Glutamatergic neuron (in vitro differentiated cells): ENCODE measurements at regions not wholly inside any gene's neighbourhood (a gene's known extent, or its start where the extent isn't known, plus 50 kb on each side); places are given as distances from the start of the nearest gene placed in this dataset.

Experiments
- DNase-seq: peaks from one replicate; pipeline ENCODE4 v3.0.0; 2022
- H3K27ac Mint-ChIP-seq: one replicate; pipeline ENCODE4 v1.8.0; 2020; ENCODE audit warnings: mild to moderate bottlenecking, mixed read lengths, inconsistent platforms; ENCODE audit not compliant: unreplicated experiment
- H3K27me3 Mint-ChIP-seq: one replicate; pipeline ENCODE4 v1.8.0; 2020; ENCODE audit warnings: mild to moderate bottlenecking, moderate library complexity, mixed read lengths, inconsistent platforms; ENCODE audit not compliant: unreplicated experiment
- H3K36me3 Mint-ChIP-seq: one replicate; pipeline ENCODE4 v1.8.0; 2020; ENCODE audit warnings: mild to moderate bottlenecking, mixed read lengths, inconsistent platforms; ENCODE audit not compliant: unreplicated experiment
- H3K4me1 Mint-ChIP-seq: one replicate; pipeline ENCODE4 v1.8.0; 2020; ENCODE audit warnings: mild to moderate bottlenecking, low read depth, mixed read lengths, inconsistent platforms; ENCODE audit not compliant: unreplicated experiment
- H3K4me3 Mint-ChIP-seq: one replicate; pipeline ENCODE4 v1.8.0; 2020; ENCODE audit warnings: mild to moderate bottlenecking, mixed read lengths, inconsistent platforms; ENCODE audit not compliant: unreplicated experiment
- H3K9me3 Mint-ChIP-seq: one replicate; pipeline ENCODE4 v1.8.0; 2020; ENCODE audit warnings: mild to moderate bottlenecking, moderate library complexity, mixed read lengths, inconsistent platforms; ENCODE audit not compliant: unreplicated experiment
- TF ChIP-seq, protein P1 (sequence below): fragments of 200-600 bp; sonication (generic); IDR thresholded peaks from one replicate; pipeline ENCODE4 v1.5.0; 2021; ENCODE audit not compliant: partially characterized antibody, unreplicated experiment

DNA sequence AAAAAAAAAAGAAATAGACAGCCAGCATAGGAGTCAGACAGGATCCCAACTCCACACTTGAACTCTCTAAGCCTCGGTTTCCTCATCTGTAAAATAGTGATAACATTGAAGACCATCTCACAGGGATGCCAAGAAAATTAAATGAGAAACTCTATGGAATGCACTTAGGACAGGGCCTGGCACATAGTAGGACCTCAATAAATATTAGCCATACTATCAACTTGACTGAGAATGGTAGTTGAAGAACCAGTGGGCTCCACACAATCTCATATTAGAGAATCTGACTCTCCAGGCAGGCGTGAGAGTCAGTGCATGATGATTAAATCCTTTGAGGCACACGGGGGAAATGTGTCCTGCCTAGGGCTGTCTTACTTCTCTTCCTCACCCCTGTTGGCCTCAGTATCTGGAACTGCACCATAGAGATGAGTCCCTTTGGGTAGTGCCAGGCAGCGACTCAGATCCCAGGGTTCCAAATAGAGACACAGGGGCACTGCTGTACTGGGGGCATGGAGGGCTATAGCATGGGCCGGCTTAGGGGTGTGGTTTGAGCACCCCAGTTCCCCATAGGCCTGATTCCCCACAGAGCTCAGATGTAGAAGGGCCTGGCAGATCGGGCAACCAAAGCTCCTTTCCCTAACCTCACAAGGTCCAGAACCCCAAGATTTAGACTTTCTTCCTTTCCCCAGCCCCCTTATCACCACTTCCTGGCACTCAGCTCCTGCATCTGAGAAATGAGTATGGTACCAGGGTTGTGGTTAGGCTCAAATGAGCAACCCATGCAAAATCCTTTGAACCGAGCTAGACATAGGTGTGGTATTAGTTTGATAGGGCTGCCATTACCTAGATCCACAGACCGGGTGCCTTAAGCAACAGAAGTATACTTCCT, 51.3 kb upstream of the CAB39 start:
- H3K27ac Mint-ChIP-seq: no peak overlapping the region
- peaks cover 4% of the 10 kb centered on the region for H3K27me3 Mint-ChIP-seq
- peaks cover 1% of the 10 kb centered on the region for H3K4me1 Mint-ChIP-seq
- no peak overlapping the region for H3K4me3 Mint-ChIP-seq
- no peak for DNase-seq
- TF ChIP-seq, protein P1, sequence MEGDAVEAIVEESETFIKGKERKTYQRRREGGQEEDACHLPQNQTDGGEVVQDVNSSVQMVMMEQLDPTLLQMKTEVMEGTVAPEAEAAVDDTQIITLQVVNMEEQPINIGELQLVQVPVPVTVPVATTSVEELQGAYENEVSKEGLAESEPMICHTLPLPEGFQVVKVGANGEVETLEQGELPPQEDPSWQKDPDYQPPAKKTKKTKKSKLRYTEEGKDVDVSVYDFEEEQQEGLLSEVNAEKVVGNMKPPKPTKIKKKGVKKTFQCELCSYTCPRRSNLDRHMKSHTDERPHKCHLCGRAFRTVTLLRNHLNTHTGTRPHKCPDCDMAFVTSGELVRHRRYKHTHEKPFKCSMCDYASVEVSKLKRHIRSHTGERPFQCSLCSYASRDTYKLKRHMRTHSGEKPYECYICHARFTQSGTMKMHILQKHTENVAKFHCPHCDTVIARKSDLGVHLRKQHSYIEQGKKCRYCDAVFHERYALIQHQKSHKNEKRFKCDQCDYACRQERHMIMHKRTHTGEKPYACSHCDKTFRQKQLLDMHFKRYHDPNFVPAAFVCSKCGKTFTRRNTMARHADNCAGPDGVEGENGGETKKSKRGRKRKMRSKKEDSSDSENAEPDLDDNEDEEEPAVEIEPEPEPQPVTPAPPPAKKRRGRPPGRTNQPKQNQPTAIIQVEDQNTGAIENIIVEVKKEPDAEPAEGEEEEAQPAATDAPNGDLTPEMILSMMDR: no peak
- H3K9me3 Mint-ChIP-seq: no peaks in the 10 kb centered on the region
- no peaks in the 10 kb centered on the region for H3K36me3 Mint-ChIP-seq
